ENCODE measurements at regions not wholly inside any gene's neighbourhood (a gene's known extent, or its start where the extent isn't known, plus 50 kb on each side); places are given as distances from the start of the nearest gene placed in this dataset.
"Not testable (repeated sequence)": the region's sequence is repeated elsewhere in the genome, so short reads cannot be mapped to it uniquely, and the experiment has no call there.

DNA sequence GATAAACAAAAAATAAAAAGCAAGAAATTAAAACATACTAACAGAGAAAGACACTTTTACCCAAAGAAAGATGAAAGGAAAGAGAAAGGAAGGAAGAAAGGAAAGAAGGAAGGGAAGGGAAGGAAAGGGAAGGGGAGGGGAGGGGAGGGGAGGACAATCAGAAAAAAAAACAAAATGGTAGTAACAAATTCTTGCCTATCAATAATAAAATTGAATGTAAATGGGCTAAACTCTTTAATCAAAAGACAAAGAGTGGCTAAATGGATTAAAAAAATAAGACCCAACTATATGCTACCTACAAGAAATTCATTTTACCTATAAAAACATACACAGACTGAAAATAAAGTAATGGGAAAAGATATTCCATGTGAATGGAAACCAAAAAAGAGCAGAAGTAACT lies 372.9 kb upstream of the NFIA start:
- no peak for DNase-seq

DNA sequence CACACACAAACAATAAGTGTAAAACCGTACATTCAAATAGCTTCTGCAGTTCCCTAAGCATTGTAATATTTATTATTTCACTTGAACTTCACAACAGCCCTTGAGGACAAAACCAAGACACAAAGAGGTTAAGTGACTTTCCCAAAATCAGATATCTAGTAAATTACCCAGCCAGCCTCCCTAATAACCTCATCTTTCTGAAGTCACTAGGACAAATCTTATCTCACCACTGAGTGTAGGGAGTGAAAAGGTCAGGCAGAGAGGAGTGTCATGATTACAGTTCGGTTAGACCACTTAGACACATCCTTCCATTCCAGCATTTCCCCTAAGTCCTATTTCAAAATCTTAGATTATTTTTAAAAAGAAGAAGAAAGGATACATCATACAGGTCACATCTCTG lies 377.3 kb upstream of the NFIA start:
- no peak for DNase-seq

DNA sequence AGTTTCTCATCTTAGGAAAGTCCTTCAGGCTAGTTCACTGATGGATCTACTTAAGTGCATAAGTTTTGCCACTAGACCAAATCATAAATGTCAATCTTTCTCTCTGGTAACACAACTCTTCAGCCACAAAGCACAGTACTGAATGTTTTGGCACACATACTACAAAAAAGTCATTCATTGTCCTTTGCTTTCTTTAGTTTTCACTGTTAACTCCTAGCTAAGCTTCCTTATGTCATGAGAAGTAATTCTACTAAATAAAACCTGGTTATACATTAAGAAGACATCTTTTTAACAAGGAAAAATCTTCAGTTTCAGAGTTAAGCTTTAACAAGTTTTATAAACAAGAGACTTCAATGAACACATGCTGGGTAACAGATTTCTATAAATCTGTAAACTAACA lies 379.2 kb upstream of the NFIA start:
- no peak for DNase-seq

- no peak for DNase-seq
Measured at GRCh38 chr1:60699325-60699724, 383.0 kb upstream of the NFIA start.

- no peak for DNase-seq
Measured at GRCh38 chr1:60697204-60697994, 385.0 kb upstream of the NFIA start.

DNA sequence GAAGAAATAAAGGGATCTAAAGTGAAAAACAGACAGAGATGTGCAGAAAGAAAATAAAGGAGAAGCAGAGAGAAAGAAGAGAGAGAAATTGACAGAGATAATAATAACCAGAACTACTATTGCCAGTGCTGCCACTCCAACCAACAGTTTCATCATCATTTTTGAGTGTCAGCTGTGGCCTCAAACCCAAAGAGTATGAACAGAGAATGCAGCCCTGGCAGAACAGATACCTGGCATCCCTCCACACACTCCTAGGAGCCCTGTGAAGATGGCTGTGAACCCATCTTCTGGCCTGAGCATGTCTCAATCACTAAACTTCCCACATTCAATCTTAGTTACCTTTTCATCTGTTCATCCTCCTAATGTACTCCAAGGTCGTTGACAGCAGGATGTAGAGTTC lies 385.8 kb upstream of the NFIA start:
- DNase-seq = no peak

DNA sequence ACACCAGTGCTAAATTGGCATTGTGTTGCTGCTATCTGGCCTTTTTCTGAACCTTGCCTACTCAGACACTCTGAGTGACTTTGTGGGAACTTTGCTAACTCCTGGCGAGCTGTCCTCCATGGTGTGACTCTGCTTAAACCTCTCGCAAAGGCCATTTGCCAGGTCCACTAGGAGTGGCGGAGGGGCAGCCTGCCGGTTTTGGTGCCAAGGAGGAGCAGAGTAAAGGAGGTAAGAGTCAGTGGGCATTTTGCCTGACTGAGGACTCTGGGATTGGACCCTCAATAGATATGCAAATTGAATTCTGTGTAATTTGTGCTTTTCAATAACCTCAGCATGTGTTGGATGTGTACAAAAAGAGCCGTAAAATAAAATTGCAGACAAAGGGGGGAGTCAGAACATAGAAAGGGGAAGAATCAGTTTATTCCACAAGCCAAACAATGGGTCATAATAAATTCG lies 386.6 kb upstream of the NFIA start:
- no peak for DNase-seq

DNA sequence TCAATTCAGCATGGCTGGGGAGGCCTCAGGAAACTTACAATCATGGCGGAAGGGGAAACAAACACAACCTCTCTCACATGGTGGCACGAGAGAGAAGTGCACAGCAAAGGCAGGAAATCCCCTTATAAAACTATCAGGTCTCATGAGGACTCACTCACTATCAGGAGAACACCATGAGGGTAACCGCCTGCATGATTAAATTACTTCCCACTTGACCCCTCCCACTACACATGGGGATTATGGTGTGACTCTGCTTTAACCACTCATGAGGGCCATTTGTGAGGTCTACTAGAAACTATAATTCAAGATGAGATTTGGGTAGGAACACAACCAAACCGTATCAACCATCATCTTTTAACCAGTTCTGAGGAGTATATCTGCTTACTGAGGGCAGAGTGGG lies 387.4 kb upstream of the NFIA start:
- DNase-seq = no peak

- no peak for DNase-seq
Measured at GRCh38 chr1:60692031-60692430, 390.3 kb upstream of the NFIA start.

DNA sequence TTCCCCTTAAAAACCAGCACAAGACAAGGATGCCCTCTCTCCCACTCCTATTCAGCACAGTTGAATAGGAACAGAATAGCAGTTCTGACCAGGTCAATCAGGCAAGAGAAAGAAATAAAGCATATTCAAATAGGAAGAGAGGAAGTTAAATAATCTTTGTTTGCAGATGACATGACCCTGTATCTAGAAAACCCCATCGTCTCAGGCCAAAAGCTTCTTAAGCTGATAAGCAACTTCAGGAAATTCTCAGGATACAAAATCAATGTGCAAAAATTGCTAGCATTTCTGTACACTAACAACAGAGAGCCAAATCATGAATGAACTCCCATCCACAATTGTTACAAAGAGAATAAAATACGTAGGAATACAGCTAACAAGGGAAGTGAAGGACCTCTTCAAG lies 394.1 kb upstream of the NFIA start:
- DNase-seq = not testable (repeated sequence)

DNA sequence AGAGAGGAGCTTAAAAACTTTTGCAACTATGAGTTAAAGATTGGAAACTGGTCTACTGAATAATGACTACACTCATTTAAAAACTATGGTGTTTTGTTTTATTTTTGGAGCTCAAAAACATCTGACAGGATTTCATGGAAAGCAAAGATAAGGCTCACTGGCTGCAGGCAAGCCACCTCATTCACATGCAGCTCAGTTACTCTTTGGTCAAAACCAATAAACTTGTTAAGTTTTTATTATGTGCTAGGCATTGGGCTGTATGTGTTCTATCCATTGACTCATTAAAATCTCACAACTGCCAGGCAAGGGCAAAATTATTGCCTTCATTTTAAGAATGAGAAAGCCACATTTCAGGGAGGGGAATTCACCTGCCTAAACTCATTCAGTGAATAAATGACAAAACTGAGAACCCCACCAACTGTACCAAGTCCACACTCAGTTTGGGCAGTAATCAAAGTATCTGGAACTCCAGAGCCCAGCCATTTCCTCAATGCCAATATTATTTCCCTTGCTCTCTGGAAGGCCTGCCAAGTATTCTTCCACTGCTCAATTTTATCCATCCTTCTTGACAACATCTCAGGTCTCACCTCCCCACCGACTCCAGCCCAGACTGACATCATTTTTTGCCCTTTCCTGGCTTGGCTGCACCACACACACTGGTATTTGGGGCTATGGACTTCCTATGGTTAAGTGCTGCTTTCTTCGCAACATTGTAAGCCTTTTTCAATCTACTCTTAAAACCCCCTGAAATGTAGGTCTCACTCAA lies 401.1 kb upstream of the NFIA start:
- no peak for DNase-seq

- no peak for DNase-seq
Measured at GRCh38 chr1:60679524-60680375, 402.6 kb upstream of the NFIA start.

GRCh38 chr1:60678802-60679201 lies 403.6 kb upstream of the NFIA start:
- DNase-seq = no peak

- DNase-seq = no peak
Measured at GRCh38 chr1:60678391-60678790, 404.0 kb upstream of the NFIA start.

GRCh38 chr1:60672449-60672848 lies 409.9 kb upstream of the NFIA start:
- DNase-seq = no peak

DNA sequence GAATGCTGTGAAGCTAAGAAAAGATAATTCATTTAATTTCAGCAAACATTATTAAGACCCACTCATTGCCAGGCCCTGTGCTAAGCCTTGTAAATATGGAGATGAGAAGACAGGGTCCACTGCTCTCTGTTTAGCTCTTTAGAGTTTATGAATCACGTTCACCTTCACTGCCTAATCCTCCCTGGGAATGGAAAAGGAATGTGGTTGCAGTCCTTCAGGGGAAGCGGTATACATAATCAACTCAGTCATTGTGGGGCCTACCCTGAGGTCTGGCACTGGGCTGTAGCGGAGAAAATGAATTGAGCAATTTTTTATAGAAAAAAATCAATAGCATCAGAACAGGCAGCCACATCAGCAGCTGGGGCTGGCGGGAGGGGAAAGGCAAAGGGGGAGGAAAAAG lies 412.1 kb upstream of the NFIA start:
- no peak for DNase-seq

- no peak for DNase-seq
Measured at GRCh38 chr1:60668585-60668984, 413.8 kb upstream of the NFIA start.

DNA sequence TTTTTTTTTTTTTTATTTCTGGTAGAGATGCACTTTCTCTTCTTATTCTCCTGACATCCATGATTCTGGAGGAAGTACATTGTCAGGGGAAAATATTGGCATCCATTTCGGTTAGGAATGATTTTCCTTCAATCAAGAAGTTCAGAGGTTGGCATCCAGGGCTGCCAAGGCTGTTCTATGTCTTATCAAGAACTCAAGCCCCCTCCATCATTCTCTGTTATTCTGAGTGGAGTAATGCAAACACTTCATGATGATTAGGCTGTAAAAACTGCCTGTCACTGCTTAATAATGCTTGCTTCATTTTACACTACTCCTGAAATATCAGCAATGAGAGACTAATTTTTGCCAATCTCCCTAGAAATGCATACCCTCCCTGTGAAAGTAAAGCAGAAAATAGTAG lies 417.1 kb upstream of the NFIA start:
- DNase-seq = no peak

DNA sequence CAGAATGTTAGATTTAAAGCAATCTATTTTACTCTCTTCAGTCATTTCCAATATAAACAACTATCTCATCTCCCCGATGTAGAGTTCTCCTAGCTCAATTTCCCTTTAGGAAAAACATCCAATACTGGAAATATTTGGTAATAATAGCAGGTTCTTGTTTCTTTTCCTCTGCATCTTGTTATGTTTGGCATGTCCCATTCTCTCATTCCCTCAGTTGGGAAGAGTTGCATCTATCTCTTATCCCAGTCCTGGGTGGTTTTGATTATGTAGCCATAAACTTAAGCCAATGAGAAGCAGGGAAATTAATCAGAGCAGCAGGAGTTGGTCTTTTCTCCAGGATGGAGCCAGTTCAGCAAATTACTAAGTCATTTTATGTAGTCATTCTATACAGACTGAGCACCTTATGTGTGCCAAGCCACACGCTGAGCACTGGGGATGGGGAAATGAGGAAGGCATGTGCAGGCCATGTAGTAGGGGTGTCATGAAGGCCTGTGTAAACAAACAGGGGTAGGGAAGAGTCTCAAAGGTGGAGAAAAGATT lies 418.2 kb upstream of the NFIA start:
- DNase-seq = no peak

- DNase-seq = no peak
Measured at GRCh38 chr1:60662486-60663044, 419.8 kb upstream of the NFIA start.

GRCh38 chr1:60657926-60658325 lies 424.4 kb upstream of the NFIA start:
- no peak for DNase-seq

DNA sequence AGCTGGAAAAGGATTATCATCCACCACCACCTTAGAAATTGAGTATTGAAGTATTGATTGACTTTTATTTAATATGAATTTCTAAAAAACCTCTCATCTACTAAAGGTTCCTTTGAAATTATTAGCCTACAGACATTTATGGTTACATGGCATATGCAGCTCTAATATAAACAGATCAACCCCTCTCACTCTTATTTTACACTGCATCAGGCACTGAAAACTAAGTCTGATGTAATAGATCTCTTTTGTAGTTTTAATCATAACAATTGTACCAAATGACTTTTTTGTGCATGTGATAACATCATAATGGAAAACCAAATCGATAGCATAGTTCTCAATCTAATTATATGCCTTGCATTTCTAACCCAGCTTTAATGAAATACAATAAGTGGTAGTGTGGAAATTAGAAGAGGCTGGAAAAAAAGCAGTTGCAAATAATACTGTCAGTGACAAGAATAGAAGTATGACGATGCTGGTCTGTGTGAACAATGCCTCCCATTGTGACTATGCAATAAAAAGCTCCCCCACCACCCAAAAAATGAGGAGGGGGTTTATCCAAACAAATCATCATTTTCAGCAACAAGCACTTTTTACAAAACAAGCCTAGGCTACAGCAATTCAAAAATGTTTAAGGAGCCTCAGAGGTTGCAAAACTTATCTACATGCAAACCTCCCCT lies 426.5 kb upstream of the NFIA start:
- DNase-seq = no peak

Measured in CD4-positive, alpha-beta T cell treated with Interleukin-1 beta for 1 hour (primary cell).